HEK293 (cell line): ENCODE measurements at regions not wholly inside any gene's neighbourhood (a gene's known extent, or its start where the extent isn't known, plus 50 kb on each side); places are given as distances from the start of the nearest gene placed in this dataset.

ENCODE experiments used
- CTCF ChIA-PET: fragments of 350-600 bp; formaldehyde crosslinking; extraction: SDS; loops from one replicate; lab custom pipeline; 2021; ENCODE audit warnings: antibody characterized with exemption; lab: Yijun Ruan, JAX
- POLR2A ChIA-PET: fragments of 300-600 bp; formaldehyde crosslinking; extraction: SDS; loops from one replicate; lab custom pipeline; 2020; ENCODE audit warnings: antibody characterized with exemption, inconsistent platforms; lab: Yijun Ruan, JAX
- H3K27ac ChIP-seq: fragments of 200-500 bp; sonication (Bioruptor generic); 2 replicates; pipeline ENCODE4 v1.5.1; 2014; ENCODE audit warnings: low read depth, low read length, control low read depth, inconsistent platforms; ENCODE audit errors: extremely low read depth
- H3K36me3 ChIP-seq, 2 experiments: fragments of 200-500 bp in 1 of 2; sonication (Bioruptor generic) in 1 of 2; 1 replicate in 1 of 2; 2 replicates in 1 of 2; pipeline ENCODE4 v1.5.1; 2014 to 2017; ENCODE audit warnings: inconsistent platforms in 2 of 2, low read length in 2 of 2; ENCODE audit not compliant: control insufficient read depth in 2 of 2, insufficient read depth in 1 of 2
- H3K4me1 ChIP-seq: fragments of 200-500 bp; sonication (Bioruptor generic); 2 replicates; pipeline ENCODE4 v1.5.1; 2014; ENCODE audit warnings: mild to moderate bottlenecking, low read length, inconsistent platforms; ENCODE audit not compliant: control insufficient read depth, insufficient read depth
- H3K4me3 ChIP-seq: 2 replicates; pipeline ENCODE4 v1.5.1; 2011; ENCODE audit warnings: low read depth, mild to moderate bottlenecking, control low read depth, low read length, moderate library complexity
- H3K9me3 ChIP-seq: fragments of 200-500 bp; sonication (Bioruptor generic); 2 replicates; pipeline ENCODE4 v1.5.1; 2014; ENCODE audit warnings: low read depth, low read length, inconsistent platforms; ENCODE audit not compliant: control insufficient read depth, insufficient read depth
- KLF1 ChIP-seq: fragments of 450-650 bp; formaldehyde crosslinking; IDR thresholded peaks from 2 replicates; pipeline ENCODE4 v1.5.1; 2016; ENCODE audit warnings: missing biosample characterization, missing genetic modification characterization
- KLF16 ChIP-seq: fragments of 450-650 bp; formaldehyde crosslinking; IDR thresholded peaks from 2 replicates; pipeline ENCODE4 v1.5.1; 2017; ENCODE audit warnings: missing biosample characterization, missing genetic modification characterization
- SCRT1 ChIP-seq: fragments of 450-650 bp; formaldehyde crosslinking; IDR thresholded peaks from 2 replicates; pipeline ENCODE4 v1.5.1; 2016; ENCODE audit warnings: missing biosample characterization, missing genetic modification characterization, borderline replicate concordance
- SCRT2 ChIP-seq: fragments of 450-650 bp; formaldehyde crosslinking; IDR thresholded peaks from 2 replicates; pipeline ENCODE4 v1.5.1; 2016; ENCODE audit warnings: missing biosample characterization, missing genetic modification characterization
- SETDB1 ChIP-seq: IDR thresholded peaks from one replicate; pipeline ENCODE4 v1.6.1; 2017; ENCODE audit warnings: mild to moderate bottlenecking, low read length, moderate library complexity, mixed read lengths; ENCODE audit not compliant: insufficient read length
- TRIM28 ChIP-seq: IDR thresholded peaks from 2 replicates; pipeline ENCODE4 v1.6.1; 2011; ENCODE audit warnings: low read length, control low read depth, borderline replicate concordance
- TSHZ1 ChIP-seq: fragments of 450-650 bp; formaldehyde crosslinking; IDR thresholded peaks from 2 replicates; pipeline ENCODE4 v1.5.1; 2016; ENCODE audit warnings: missing biosample characterization, missing genetic modification characterization, borderline replicate concordance
- ZBTB21 ChIP-seq: fragments of 450-650 bp; formaldehyde crosslinking; IDR thresholded peaks from 2 replicates; pipeline ENCODE4 v1.5.1; 2017; ENCODE audit warnings: missing biosample characterization, missing genetic modification characterization
- ZNF114 ChIP-seq: fragments of 450-650 bp; formaldehyde crosslinking; IDR thresholded peaks from 2 replicates; pipeline ENCODE4 v1.5.0; 2017; ENCODE audit warnings: missing biosample characterization, missing genetic modification characterization
- ZNF157 ChIP-seq: fragments of 450-650 bp; formaldehyde crosslinking; IDR thresholded peaks from 2 replicates; pipeline ENCODE4 v1.5.1; 2016; ENCODE audit warnings: missing biosample characterization, missing genetic modification characterization
- ZNF16 ChIP-seq: fragments of 450-650 bp; formaldehyde crosslinking; IDR thresholded peaks from 2 replicates; pipeline ENCODE4 v1.5.1; 2016; ENCODE audit warnings: low read depth, missing biosample characterization, missing genetic modification characterization
- ZNF169 ChIP-seq: fragments of 450-650 bp; formaldehyde crosslinking; IDR thresholded peaks from 2 replicates; pipeline ENCODE4 v1.5.1; 2016; ENCODE audit warnings: missing biosample characterization, missing genetic modification characterization
- ZNF280D ChIP-seq: fragments of 450-650 bp; formaldehyde crosslinking; IDR thresholded peaks from 2 replicates; pipeline ENCODE4 v1.5.1; 2016; ENCODE audit warnings: missing biosample characterization, missing genetic modification characterization
- ZNF292 ChIP-seq: fragments of 450-650 bp; formaldehyde crosslinking; IDR thresholded peaks from 2 replicates; pipeline ENCODE4 v1.5.1; 2016; ENCODE audit warnings: low read depth, missing biosample characterization, missing genetic modification characterization, borderline replicate concordance
- ZNF324 ChIP-seq: fragments of 450-650 bp; formaldehyde crosslinking; IDR thresholded peaks from 2 replicates; pipeline ENCODE4 v1.5.1; 2016; ENCODE audit warnings: missing biosample characterization, missing genetic modification characterization
- ZNF416 ChIP-seq: fragments of 450-650 bp; formaldehyde crosslinking; IDR thresholded peaks from 2 replicates; pipeline ENCODE4 v1.5.1; 2016; ENCODE audit warnings: missing biosample characterization, missing genetic modification characterization
- ZNF530 ChIP-seq: fragments of 450-650 bp; formaldehyde crosslinking; IDR thresholded peaks from 2 replicates; pipeline ENCODE4 v1.5.1; 2016; ENCODE audit warnings: low read depth, missing biosample characterization, missing genetic modification characterization
- ZNF677 ChIP-seq: fragments of 450-650 bp; IDR thresholded peaks from 2 replicates; pipeline ENCODE4 v1.5.0; 2018; ENCODE audit warnings: missing biosample characterization, mild to moderate bottlenecking, missing genetic modification characterization, moderate library complexity
- ZNF747 ChIP-seq: fragments of 450-650 bp; formaldehyde crosslinking; IDR thresholded peaks from 2 replicates; pipeline ENCODE4 v1.5.1; 2016; ENCODE audit warnings: missing biosample characterization, missing genetic modification characterization
- ZNF76 ChIP-seq: fragments of 450-650 bp; formaldehyde crosslinking; IDR thresholded peaks from 2 replicates; pipeline ENCODE4; 2016; ENCODE audit warnings: low read depth, missing biosample characterization, missing genetic modification characterization, borderline replicate concordance
- ZNF768 ChIP-seq: fragments of 450-650 bp; formaldehyde crosslinking; IDR thresholded peaks from 2 replicates; pipeline ENCODE4 v1.5.1; 2018; ENCODE audit warnings: missing biosample characterization, mild to moderate bottlenecking, missing genetic modification characterization
- ZNF843 ChIP-seq: fragments of 450-650 bp; formaldehyde crosslinking; IDR thresholded peaks from 2 replicates; pipeline ENCODE4 v1.5.1; 2016; ENCODE audit warnings: missing biosample characterization, missing genetic modification characterization
- ZSCAN4 ChIP-seq: fragments of 450-650 bp; formaldehyde crosslinking; IDR thresholded peaks from 2 replicates; pipeline ENCODE4 v1.5.1; 2017; ENCODE audit warnings: missing biosample characterization, missing genetic modification characterization
- TF ChIP-seq, protein P1 (sequence below): fragments of 450-650 bp; formaldehyde crosslinking; IDR thresholded peaks from 2 replicates; pipeline ENCODE4 v1.5.1; 2016; ENCODE audit warnings: missing biosample characterization, missing genetic modification characterization
- TF ChIP-seq, protein P2 (sequence below): fragments of 450-650 bp; formaldehyde crosslinking; IDR thresholded peaks from 2 replicates; pipeline ENCODE4 v1.5.1; 2017; ENCODE audit warnings: missing biosample characterization, missing genetic modification characterization

DNA sequence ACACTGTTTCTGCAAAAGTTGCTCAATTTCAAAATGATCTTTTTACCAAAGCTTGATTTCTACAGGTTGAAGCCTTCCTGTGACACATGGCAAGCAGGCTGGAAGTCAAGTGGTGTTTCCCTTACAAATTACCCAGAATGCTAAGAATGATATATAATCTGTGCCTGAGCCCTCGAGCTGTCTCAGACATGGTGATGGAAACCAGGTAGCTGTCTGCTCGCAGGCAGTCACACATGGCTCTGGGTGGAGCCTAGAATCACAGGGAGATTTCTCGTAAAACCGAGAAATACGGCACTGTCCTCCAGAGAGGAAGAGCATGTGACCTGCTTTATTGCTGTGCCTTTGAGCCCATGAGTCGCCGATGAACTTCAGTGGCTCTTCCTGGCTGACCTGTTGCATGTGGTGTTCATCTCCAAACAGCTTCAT lies 392.9 kb downstream of the ZNF521 start:
- CTCF ChIA-PET = no interaction called here
- Histone ChIP-seq H3K4me3 (no peak overlapping the region), H3K9me3 (no peaks in the 10 kb centered on the region), H3K4me1 (no peaks in the 10 kb centered on the region), H3K27ac (no peak overlapping the region), H3K36me3 (no peaks in the 10 kb centered on the region)
- TF ChIP-seq ZSCAN4 (tag by site-specific recombination) (no peak), ZNF157 (tag by site-specific recombination) (no peak), TRIM28 (peak; percentile 63; the same call in 1 of the 2 replicates), ZNF114 (tag by site-specific recombination) (no peak), ZBTB21 (tag by site-specific recombination) (no peak), SETDB1 (peak; percentile 60), ZNF324 (tag by site-specific recombination) (no peak), TSHZ1 (no peak), ZNF747 (tag by site-specific recombination) (no peak), ZNF292 (tag by site-specific recombination) (no peak), ZNF16 (tag by site-specific recombination) (no peak), ZNF280D (tag by site-specific recombination) (no peak), SCRT2 (tag by site-specific recombination) (peak; percentile 97), ZNF768 (tag by site-specific recombination) (no peak), SCRT1 (tag by site-specific recombination) (peak; percentile 98), ZNF169 (tag by site-specific recombination) (no peak), ZNF530 (tag by site-specific recombination) (no peak), ZNF843 (tag by site-specific recombination) (no peak), KLF1 (tag by site-specific recombination) (0 out of 2 replicates have a peak, but pooled peaks have one; percentile 35), ZNF76 (tag by site-specific recombination) (no peak; the same call in 1 of the 2 replicates), ZNF416 (no peak), ZNF677 (tag by site-specific recombination) (no peak), KLF16 (tag by site-specific recombination) (no peak)
- TF ChIP-seq, protein P1, sequence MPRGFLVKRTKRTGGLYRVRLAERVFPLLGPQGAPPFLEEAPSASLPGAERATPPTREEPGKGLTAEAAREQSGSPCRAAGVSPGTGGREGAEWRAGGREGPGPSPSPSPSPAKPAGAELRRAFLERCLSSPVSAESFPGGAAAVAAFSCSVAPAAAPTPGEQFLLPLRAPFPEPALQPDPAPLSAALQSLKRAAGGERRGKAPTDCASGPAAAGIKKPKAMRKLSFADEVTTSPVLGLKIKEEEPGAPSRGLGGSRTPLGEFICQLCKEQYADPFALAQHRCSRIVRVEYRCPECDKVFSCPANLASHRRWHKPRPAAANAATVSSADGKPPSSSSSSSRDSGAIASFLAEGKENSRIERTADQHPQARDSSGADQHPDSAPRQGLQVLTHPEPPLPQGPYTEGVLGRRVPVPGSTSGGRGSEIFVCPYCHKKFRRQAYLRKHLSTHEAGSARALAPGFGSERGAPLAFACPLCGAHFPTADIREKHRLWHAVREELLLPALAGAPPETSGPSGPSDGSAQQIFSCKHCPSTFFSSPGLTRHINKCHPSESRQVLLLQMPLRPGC (tag by site-specific recombination) = no peak
- TF ChIP-seq, protein P2, sequence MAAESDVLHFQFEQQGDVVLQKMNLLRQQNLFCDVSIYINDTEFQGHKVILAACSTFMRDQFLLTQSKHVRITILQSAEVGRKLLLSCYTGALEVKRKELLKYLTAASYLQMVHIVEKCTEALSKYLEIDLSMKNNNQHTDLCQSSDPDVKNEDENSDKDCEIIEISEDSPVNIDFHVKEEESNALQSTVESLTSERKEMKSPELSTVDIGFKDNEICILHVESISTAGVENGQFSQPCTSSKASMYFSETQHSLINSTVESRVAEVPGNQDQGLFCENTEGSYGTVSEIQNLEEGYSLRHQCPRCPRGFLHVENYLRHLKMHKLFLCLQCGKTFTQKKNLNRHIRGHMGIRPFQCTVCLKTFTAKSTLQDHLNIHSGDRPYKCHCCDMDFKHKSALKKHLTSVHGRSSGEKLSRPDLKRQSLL = peak; percentile 53
- TF ChIP-seq, all 188 proteins: peak for 6
- POLR2A ChIA-PET = no interaction called here
